Adrenal gland (tissue), 5 donors: ENCODE measurements at regions not wholly inside any gene's neighbourhood (a gene's known extent, or its start where the extent isn't known, plus 50 kb on each side); places are given as distances from the start of the nearest gene placed in this dataset.

ENCODE experiments used
- CTCF ChIP-seq, 6 experiments: fragments of 450-650 bp in 4 of 6; fragments of 200-600 bp in 2 of 6; sonication (generic) in 1 of 6; IDR thresholded peaks; 1 replicate in 5 of 6; 2 replicates in 1 of 6; pipeline versions ENCODE4 v1.5.1 to v1.8.0; 2016 to 2021; ENCODE audit warnings: antibody characterized with exemption in 6 of 6, mild to moderate bottlenecking in 2 of 6, moderate library complexity in 1 of 6
- POLR2A ChIP-seq, 2 donors: fragments of 450-650 bp; IDR thresholded peaks; one replicate each; pipeline ENCODE4 v1.6.1; 2017; ENCODE audit warnings: antibody characterized with exemption in 2 of 2, mild to moderate bottlenecking in 2 of 2, moderate library complexity in 1 of 2
- donor health status: DM: no; HTN: no; CAD: no.

- TF ChIP-seq CTCF (IDR thresholded peaks at IDR 0.05) (no peak), POLR2A (IDR thresholded peaks at IDR 0.05) (no peak)
Measured at GRCh38 chr3:182435860-182436259, 357.4 kb upstream of the ATP11B start.
